ENCODE measurements at regions not wholly inside any gene's neighbourhood (a gene's known extent, or its start where the extent isn't known, plus 50 kb on each side); places are given as distances from the start of the nearest gene placed in this dataset.

DNA sequence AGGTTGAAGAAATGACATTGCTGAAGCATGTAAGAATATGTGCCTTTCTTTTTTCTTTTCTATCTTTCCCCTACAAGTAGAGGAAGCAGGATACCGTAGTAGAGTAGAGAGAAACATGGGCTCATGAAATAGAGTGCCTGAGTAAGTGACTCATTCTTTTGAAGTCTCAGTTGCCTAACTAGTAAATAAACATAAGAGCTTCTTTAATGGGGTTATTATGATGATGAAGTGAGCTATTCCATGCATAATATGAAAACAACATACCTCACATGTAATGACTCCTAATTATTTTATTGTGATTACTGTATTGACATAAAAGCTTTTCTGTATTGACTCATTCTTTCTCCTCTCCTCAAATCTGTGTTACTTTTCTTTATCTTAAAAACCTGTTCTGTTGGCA is 1538.2 kb downstream of the TECRL start (continued):
- TF ChIP-seq, protein P1, sequence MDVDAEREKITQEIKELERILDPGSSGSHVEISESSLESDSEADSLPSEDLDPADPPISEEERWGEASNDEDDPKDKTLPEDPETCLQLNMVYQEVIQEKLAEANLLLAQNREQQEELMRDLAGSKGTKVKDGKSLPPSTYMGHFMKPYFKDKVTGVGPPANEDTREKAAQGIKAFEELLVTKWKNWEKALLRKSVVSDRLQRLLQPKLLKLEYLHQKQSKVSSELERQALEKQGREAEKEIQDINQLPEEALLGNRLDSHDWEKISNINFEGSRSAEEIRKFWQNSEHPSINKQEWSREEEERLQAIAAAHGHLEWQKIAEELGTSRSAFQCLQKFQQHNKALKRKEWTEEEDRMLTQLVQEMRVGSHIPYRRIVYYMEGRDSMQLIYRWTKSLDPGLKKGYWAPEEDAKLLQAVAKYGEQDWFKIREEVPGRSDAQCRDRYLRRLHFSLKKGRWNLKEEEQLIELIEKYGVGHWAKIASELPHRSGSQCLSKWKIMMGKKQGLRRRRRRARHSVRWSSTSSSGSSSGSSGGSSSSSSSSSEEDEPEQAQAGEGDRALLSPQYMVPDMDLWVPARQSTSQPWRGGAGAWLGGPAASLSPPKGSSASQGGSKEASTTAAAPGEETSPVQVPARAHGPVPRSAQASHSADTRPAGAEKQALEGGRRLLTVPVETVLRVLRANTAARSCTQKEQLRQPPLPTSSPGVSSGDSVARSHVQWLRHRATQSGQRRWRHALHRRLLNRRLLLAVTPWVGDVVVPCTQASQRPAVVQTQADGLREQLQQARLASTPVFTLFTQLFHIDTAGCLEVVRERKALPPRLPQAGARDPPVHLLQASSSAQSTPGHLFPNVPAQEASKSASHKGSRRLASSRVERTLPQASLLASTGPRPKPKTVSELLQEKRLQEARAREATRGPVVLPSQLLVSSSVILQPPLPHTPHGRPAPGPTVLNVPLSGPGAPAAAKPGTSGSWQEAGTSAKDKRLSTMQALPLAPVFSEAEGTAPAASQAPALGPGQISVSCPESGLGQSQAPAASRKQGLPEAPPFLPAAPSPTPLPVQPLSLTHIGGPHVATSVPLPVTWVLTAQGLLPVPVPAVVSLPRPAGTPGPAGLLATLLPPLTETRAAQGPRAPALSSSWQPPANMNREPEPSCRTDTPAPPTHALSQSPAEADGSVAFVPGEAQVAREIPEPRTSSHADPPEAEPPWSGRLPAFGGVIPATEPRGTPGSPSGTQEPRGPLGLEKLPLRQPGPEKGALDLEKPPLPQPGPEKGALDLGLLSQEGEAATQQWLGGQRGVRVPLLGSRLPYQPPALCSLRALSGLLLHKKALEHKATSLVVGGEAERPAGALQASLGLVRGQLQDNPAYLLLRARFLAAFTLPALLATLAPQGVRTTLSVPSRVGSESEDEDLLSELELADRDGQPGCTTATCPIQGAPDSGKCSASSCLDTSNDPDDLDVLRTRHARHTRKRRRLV (CRISPR knock-in tag; IDR thresholded peaks at IDR 0.05) = no peak
- TF ChIP-seq FOSL1 (CRISPR knock-in tag; IDR thresholded peaks at IDR 0.05; ENCODE audit: borderline replicate concordance) (no peak), ZMYM2 (CRISPR knock-in tag; IDR thresholded peaks at IDR 0.05) (no peak), ELF4 (CRISPR knock-in tag; IDR thresholded peaks at IDR 0.05; ENCODE audit: borderline replicate concordance) (no peak), ZNF768 (CRISPR knock-in tag; IDR thresholded peaks at IDR 0.05) (no peak), ZNF510 (CRISPR knock-in tag; IDR thresholded peaks at IDR 0.05; ENCODE audit: low read depth) (no peak), ZNF619 (CRISPR knock-in tag; IDR thresholded peaks at IDR 0.05) (no peak), ZNF180 (CRISPR knock-in tag; IDR thresholded peaks at IDR 0.05; ENCODE audit: borderline replicate concordance, low read depth) (no peak), ZNF749 (CRISPR knock-in tag; IDR thresholded peaks at IDR 0.05; ENCODE audit: borderline replicate concordance) (no peak), U2AF1 (optimal IDR thresholded peaks at IDR 0.05; ENCODE audit: low read depth, low read length) (no peak), HDAC1 (CRISPR knock-in tag; IDR thresholded peaks at IDR 0.05) (no peak), SYNCRIP (IDR thresholded peaks at IDR 0.05; ENCODE audit: insufficient read depth, low read depth, low read length) (no peak)
- TF ChIP-seq, protein P2, sequence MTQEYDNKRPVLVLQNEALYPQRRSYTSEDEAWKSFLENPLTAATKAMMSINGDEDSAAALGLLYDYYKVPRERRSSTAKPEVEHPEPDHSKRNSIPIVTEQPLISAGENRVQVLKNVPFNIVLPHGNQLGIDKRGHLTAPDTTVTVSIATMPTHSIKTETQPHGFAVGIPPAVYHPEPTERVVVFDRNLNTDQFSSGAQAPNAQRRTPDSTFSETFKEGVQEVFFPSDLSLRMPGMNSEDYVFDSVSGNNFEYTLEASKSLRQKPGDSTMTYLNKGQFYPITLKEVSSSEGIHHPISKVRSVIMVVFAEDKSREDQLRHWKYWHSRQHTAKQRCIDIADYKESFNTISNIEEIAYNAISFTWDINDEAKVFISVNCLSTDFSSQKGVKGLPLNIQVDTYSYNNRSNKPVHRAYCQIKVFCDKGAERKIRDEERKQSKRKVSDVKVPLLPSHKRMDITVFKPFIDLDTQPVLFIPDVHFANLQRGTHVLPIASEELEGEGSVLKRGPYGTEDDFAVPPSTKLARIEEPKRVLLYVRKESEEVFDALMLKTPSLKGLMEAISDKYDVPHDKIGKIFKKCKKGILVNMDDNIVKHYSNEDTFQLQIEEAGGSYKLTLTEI (CRISPR knock-in tag; conservative IDR thresholded peaks at IDR 0.05) = no peak
- TF ChIP-seq, protein P3, sequence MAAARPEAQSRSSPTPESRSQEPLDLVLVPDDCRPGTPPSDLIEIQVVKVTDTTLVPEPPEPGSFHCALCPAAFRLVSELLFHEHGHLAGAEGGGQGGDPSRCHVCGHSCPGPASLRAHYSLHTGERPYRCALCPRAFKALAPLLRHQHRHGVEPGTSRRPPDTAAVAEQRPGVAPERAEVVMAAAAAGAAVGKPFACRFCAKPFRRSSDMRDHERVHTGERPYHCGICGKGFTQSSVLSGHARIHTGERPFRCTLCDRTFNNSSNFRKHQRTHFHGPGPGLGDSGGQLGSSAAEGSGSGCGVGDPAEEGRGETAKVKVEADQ (CRISPR knock-in tag; IDR thresholded peaks at IDR 0.05; ENCODE audit: borderline replicate concordance) = no peak

All from HepG2 (cell line).